Memory B cell (primary cell): ENCODE measurements at regions not wholly inside any gene's neighbourhood (a gene's known extent, or its start where the extent isn't known, plus 50 kb on each side); places are given as distances from the start of the nearest gene placed in this dataset.

Source experiments
- ATAC-seq: fragments of 150-1000 bp; cut with Tn5 transposase; 2 replicates; pipeline ENCODE4 v1.10.0; 2021; ENCODE audit warnings: low read depth, mild to moderate bottlenecking, moderate library complexity
- DNase-seq, 2 donors: peaks; one replicate each; pipeline ENCODE4 v3.0.0; 2022; ENCODE audit warnings: low spot score in 2 of 2
- H3K27ac Mint-ChIP-seq: one replicate; pipeline ENCODE4 v1.8.0; 2022; ENCODE audit warnings: mild to moderate bottlenecking, moderate library complexity, mixed read lengths
- H3K27me3 Mint-ChIP-seq: one replicate; pipeline ENCODE4 v1.8.0; 2022; ENCODE audit warnings: mixed read lengths
- H3K36me3 Mint-ChIP-seq: one replicate; pipeline ENCODE4 v1.8.0; 2022; ENCODE audit warnings: mild to moderate bottlenecking, mixed read lengths
- H3K4me1 Mint-ChIP-seq: one replicate; pipeline ENCODE4 v1.8.0; 2022; ENCODE audit warnings: mixed read lengths
- H3K4me3 Mint-ChIP-seq: one replicate; pipeline ENCODE4 v1.8.0; 2022; ENCODE audit warnings: mild to moderate bottlenecking, moderate library complexity, mixed read lengths
- H3K9me3 Mint-ChIP-seq: one replicate; pipeline ENCODE4 v1.8.0; 2022; ENCODE audit warnings: mixed read lengths

GRCh38 chr1:14181191-14181795, 417.2 kb upstream of the KAZN start:
- peaks cover 3% of the 10 kb centered on the region for H3K9me3 Mint-ChIP-seq
- no peaks in the 10 kb centered on the region for H3K4me1 Mint-ChIP-seq
- no peak for DNase-seq
- peaks cover 11% of the 10 kb centered on the region for H3K27me3 Mint-ChIP-seq
- H3K4me3 Mint-ChIP-seq, result no peak overlapping the region
- ATAC-seq, result no peak
- H3K36me3 Mint-ChIP-seq, result no peaks in the 10 kb centered on the region
- no peak overlapping the region for H3K27ac Mint-ChIP-seq

- no peaks in the 10 kb centered on the region for H3K36me3 Mint-ChIP-seq
- DNase-seq (no peak), ATAC-seq (no peak)
- H3K27me3 Mint-ChIP-seq, result peaks cover 13% of the 10 kb centered on the region
- H3K4me1 Mint-ChIP-seq, result no peaks in the 10 kb centered on the region
- peaks cover 3% of the 10 kb centered on the region for H3K9me3 Mint-ChIP-seq
- H3K4me3 Mint-ChIP-seq, result no peak overlapping the region
- no peak overlapping the region for H3K27ac Mint-ChIP-seq
These were observed 415.6 kb upstream of the KAZN start for GRCh38 chr1:14182856-14183255.

- H3K27ac Mint-ChIP-seq, result no peak overlapping the region
- no peaks in the 10 kb centered on the region for H3K36me3 Mint-ChIP-seq
- no peaks in the 10 kb centered on the region for H3K4me1 Mint-ChIP-seq
- H3K4me3 Mint-ChIP-seq, result no peak overlapping the region
- peaks cover 3% of the 10 kb centered on the region for H3K9me3 Mint-ChIP-seq
- ATAC-seq (no peak), DNase-seq (no peak)
- H3K27me3 Mint-ChIP-seq, result peaks cover 15% of the 10 kb centered on the region
These were observed 415.2 kb upstream of the KAZN start for GRCh38 chr1:14183329-14183728.

- Mint-ChIP-seq H3K27me3 (peaks cover 17% of the 10 kb centered on the region), H3K4me3 (no peak overlapping the region)
These were observed 414.0 kb upstream of the KAZN start for GRCh38 chr1:14184454-14184853.

GRCh38 chr1:14189381-14189780, 409.1 kb upstream of the KAZN start:
- Mint-ChIP-seq H3K4me1 (no peaks in the 10 kb centered on the region), H3K4me3 (no peak overlapping the region), H3K36me3 (no peaks in the 10 kb centered on the region), H3K27me3 (peaks cover 5% of the 10 kb centered on the region), H3K27ac (no peak overlapping the region), H3K9me3 (peaks cover 3% of the 10 kb centered on the region)
- DNase-seq (no peak), ATAC-seq (no peak)

More at GRCh38 chr1:14184454-14184853, 414.0 kb upstream of the KAZN start:
- peaks cover 3% of the 10 kb centered on the region for H3K9me3 Mint-ChIP-seq
- DNase-seq (no peak), ATAC-seq (no peak)
- H3K27ac Mint-ChIP-seq, result no peak overlapping the region
- H3K36me3 Mint-ChIP-seq, result no peaks in the 10 kb centered on the region
- H3K4me1 Mint-ChIP-seq, result no peaks in the 10 kb centered on the region

GRCh38 chr1:14190508-14190907, 408.0 kb upstream of the KAZN start:
- DNase-seq (no peak), ATAC-seq (no peak)
- peaks cover 5% of the 10 kb centered on the region for H3K27me3 Mint-ChIP-seq
- H3K4me3 Mint-ChIP-seq, result no peak overlapping the region
- no peak overlapping the region for H3K27ac Mint-ChIP-seq
- H3K36me3 Mint-ChIP-seq, result no peaks in the 10 kb centered on the region
- H3K4me1 Mint-ChIP-seq, result no peaks in the 10 kb centered on the region
- peaks cover 3% of the 10 kb centered on the region for H3K9me3 Mint-ChIP-seq

- DNase-seq (no peak), ATAC-seq (no peak)
- no peaks in the 10 kb centered on the region for H3K4me1 Mint-ChIP-seq
These were observed 404.0 kb upstream of the KAZN start for GRCh38 chr1:14194511-14194910.

GRCh38 chr1:14205066-14205465, 393.4 kb upstream of the KAZN start:
- Mint-ChIP-seq H3K36me3 (no peaks in the 10 kb centered on the region), H3K9me3 (no peaks in the 10 kb centered on the region), H3K27me3 (peaks cover 2% of the 10 kb centered on the region), H3K4me1 (no peaks in the 10 kb centered on the region), H3K4me3 (no peak overlapping the region), H3K27ac (no peak overlapping the region)
- no peak for DNase-seq
- no peak for ATAC-seq

More at GRCh38 chr1:14194511-14194910, 404.0 kb upstream of the KAZN start:
- no peak overlapping the region for H3K27ac Mint-ChIP-seq
- no peak overlapping the region for H3K4me3 Mint-ChIP-seq
- H3K36me3 Mint-ChIP-seq, result no peaks in the 10 kb centered on the region
- peaks cover 3% of the 10 kb centered on the region for H3K9me3 Mint-ChIP-seq
- H3K27me3 Mint-ChIP-seq, result no peaks in the 10 kb centered on the region

- no peaks in the 10 kb centered on the region for H3K36me3 Mint-ChIP-seq
- H3K4me3 Mint-ChIP-seq, result no peak overlapping the region
- H3K9me3 Mint-ChIP-seq, result peaks cover 7% of the 10 kb centered on the region
- DNase-seq (no peak), ATAC-seq (no peak)
- no peak overlapping the region for H3K27ac Mint-ChIP-seq
- H3K27me3 Mint-ChIP-seq, result peaks cover 9% of the 10 kb centered on the region
- H3K4me1 Mint-ChIP-seq, result no peaks in the 10 kb centered on the region
These were observed 383.3 kb upstream of the KAZN start for GRCh38 chr1:14215151-14215550.

GRCh38 chr1:14217384-14217783, 381.1 kb upstream of the KAZN start:
- H3K27me3 Mint-ChIP-seq, result peaks cover 9% of the 10 kb centered on the region
- H3K27ac Mint-ChIP-seq, result no peak overlapping the region
- DNase-seq (no peak), ATAC-seq (no peak)
- no peak overlapping the region for H3K4me3 Mint-ChIP-seq
- no peaks in the 10 kb centered on the region for H3K36me3 Mint-ChIP-seq
- no peaks in the 10 kb centered on the region for H3K4me1 Mint-ChIP-seq
- H3K9me3 Mint-ChIP-seq, result peaks cover 9% of the 10 kb centered on the region

GRCh38 chr1:14220324-14220723, 378.2 kb upstream of the KAZN start:
- ATAC-seq (no peak), DNase-seq (no peak)
- H3K27me3 Mint-ChIP-seq, result peaks cover 5% of the 10 kb centered on the region
- H3K4me3 Mint-ChIP-seq, result no peak overlapping the region
- H3K9me3 Mint-ChIP-seq, result peaks cover 9% of the 10 kb centered on the region
- H3K4me1 Mint-ChIP-seq, result no peaks in the 10 kb centered on the region
- H3K27ac Mint-ChIP-seq, result no peak overlapping the region
- H3K36me3 Mint-ChIP-seq, result no peaks in the 10 kb centered on the region

- no peak for ATAC-seq
- Mint-ChIP-seq H3K27ac (no peak overlapping the region), H3K9me3 (peaks cover 10% of the 10 kb centered on the region), H3K36me3 (no peaks in the 10 kb centered on the region), H3K4me1 (no peaks in the 10 kb centered on the region), H3K4me3 (no peak overlapping the region), H3K27me3 (peaks cover 5% of the 10 kb centered on the region)
- no peak for DNase-seq
These were observed 377.7 kb upstream of the KAZN start for GRCh38 chr1:14220811-14221210.

- ATAC-seq (no peak), DNase-seq (no peak)
- Mint-ChIP-seq H3K9me3 (peaks cover 9% of the 10 kb centered on the region), H3K36me3 (no peaks in the 10 kb centered on the region), H3K27me3 (peaks cover 5% of the 10 kb centered on the region), H3K4me1 (no peaks in the 10 kb centered on the region), H3K4me3 (no peak overlapping the region), H3K27ac (no peak overlapping the region)
These were observed 376.4 kb upstream of the KAZN start for GRCh38 chr1:14222086-14222485.

GRCh38 chr1:14228677-14229076, 369.8 kb upstream of the KAZN start:
- Mint-ChIP-seq H3K36me3 (no peaks in the 10 kb centered on the region), H3K9me3 (peaks cover 8% of the 10 kb centered on the region)
- no peak for ATAC-seq

GRCh38 chr1:14233510-14233909, 365.0 kb upstream of the KAZN start:
- peaks cover 3% of the 10 kb centered on the region for H3K9me3 Mint-ChIP-seq
- H3K4me3 Mint-ChIP-seq, result no peak overlapping the region
- no peaks in the 10 kb centered on the region for H3K27me3 Mint-ChIP-seq
- ATAC-seq (no peak), DNase-seq (no peak)
- no peak overlapping the region for H3K27ac Mint-ChIP-seq
- H3K36me3 Mint-ChIP-seq, result no peaks in the 10 kb centered on the region
- H3K4me1 Mint-ChIP-seq, result no peaks in the 10 kb centered on the region

More at GRCh38 chr1:14228677-14229076, 369.8 kb upstream of the KAZN start:
- peaks cover 1% of the 10 kb centered on the region for H3K27me3 Mint-ChIP-seq
- no peak overlapping the region for H3K27ac Mint-ChIP-seq
- no peak overlapping the region for H3K4me3 Mint-ChIP-seq
- no peaks in the 10 kb centered on the region for H3K4me1 Mint-ChIP-seq
- no peak for DNase-seq
